Calu3 (cell line): ENCODE measurements at regions not wholly inside any gene's neighbourhood (a gene's known extent, or its start where the extent isn't known, plus 50 kb on each side); places are given as distances from the start of the nearest gene placed in this dataset.

Experiments
- BruUV-seq: library from RNA; stranded (reverse); fragments of 400-500 nt; replicated peaks from 2 replicates; lab custom pipeline; 2021; lab: Mats Ljungman, UMichigan
- CTCF ChIA-PET: fragments of 300-600 bp; sonication (Branson Sonifier 250); formaldehyde crosslinking; loops from one replicate; lab custom pipeline; 2022; ENCODE audit warnings: antibody characterized with exemption; lab: Charles Lee
- DNase-seq: peaks from one replicate; pipeline ENCODE4 v3.0.0; 2022
- H3K27ac Mint-ChIP-seq: one replicate; pipeline ENCODE4 v1.8.0; 2022; ENCODE audit warnings: mixed read lengths; ENCODE audit not compliant: unreplicated experiment
- H3K27me3 Mint-ChIP-seq: one replicate; pipeline ENCODE4 v1.8.0; 2022; ENCODE audit warnings: mixed read lengths; ENCODE audit not compliant: unreplicated experiment
- H3K36me3 Mint-ChIP-seq: one replicate; pipeline ENCODE4 v1.8.0; 2022; ENCODE audit warnings: mild to moderate bottlenecking, moderate library complexity, mixed read lengths; ENCODE audit not compliant: insufficient read depth, unreplicated experiment
- H3K4me1 Mint-ChIP-seq: one replicate; pipeline ENCODE4 v1.8.0; 2022; ENCODE audit warnings: mild to moderate bottlenecking, low read depth, mixed read lengths; ENCODE audit not compliant: unreplicated experiment
- H3K4me3 Mint-ChIP-seq: one replicate; pipeline ENCODE4 v1.8.0; 2022; ENCODE audit warnings: mild to moderate bottlenecking, low read depth, moderate library complexity, mixed read lengths; ENCODE audit not compliant: unreplicated experiment
- H3K9me3 Mint-ChIP-seq: one replicate; pipeline ENCODE4 v1.8.0; 2022; ENCODE audit warnings: low read depth, mixed read lengths; ENCODE audit not compliant: unreplicated experiment
- intact Hi-C: fragments of 100-400 bp; cut with micrococcal nuclease; formaldehyde crosslinking; loops from one replicate; pipeline ENCODE4 v1.10.0; 2022; ENCODE audit not compliant: unreplicated experiment
- TF ChIP-seq, protein P1 (sequence below): fragments of 200-600 bp; IDR thresholded peaks from one replicate; pipeline ENCODE4 v1.8.0; 2022; ENCODE audit warnings: antibody characterized with exemption; ENCODE audit not compliant: unreplicated experiment

GRCh38 chr13:105074755-105075154 is 1460.7 kb downstream of the EFNB2 start:
- no TSS peak for BruUV-seq
- Mint-ChIP-seq H3K36me3 (no peaks in the 10 kb centered on the region), H3K27ac (no peak overlapping the region), H3K4me1 (no peaks in the 10 kb centered on the region), H3K27me3 (no peaks in the 10 kb centered on the region), H3K4me3 (no peak overlapping the region), H3K9me3 (peaks cover 4% of the 10 kb centered on the region)
- CTCF ChIA-PET = no interaction called here
- intact Hi-C loops = no loop called here
- no peak for DNase-seq
- TF ChIP-seq, protein P1, sequence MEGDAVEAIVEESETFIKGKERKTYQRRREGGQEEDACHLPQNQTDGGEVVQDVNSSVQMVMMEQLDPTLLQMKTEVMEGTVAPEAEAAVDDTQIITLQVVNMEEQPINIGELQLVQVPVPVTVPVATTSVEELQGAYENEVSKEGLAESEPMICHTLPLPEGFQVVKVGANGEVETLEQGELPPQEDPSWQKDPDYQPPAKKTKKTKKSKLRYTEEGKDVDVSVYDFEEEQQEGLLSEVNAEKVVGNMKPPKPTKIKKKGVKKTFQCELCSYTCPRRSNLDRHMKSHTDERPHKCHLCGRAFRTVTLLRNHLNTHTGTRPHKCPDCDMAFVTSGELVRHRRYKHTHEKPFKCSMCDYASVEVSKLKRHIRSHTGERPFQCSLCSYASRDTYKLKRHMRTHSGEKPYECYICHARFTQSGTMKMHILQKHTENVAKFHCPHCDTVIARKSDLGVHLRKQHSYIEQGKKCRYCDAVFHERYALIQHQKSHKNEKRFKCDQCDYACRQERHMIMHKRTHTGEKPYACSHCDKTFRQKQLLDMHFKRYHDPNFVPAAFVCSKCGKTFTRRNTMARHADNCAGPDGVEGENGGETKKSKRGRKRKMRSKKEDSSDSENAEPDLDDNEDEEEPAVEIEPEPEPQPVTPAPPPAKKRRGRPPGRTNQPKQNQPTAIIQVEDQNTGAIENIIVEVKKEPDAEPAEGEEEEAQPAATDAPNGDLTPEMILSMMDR = no peak

GRCh38 chr13:105073041-105073440 is 1462.4 kb downstream of the EFNB2 start:
- H3K27ac Mint-ChIP-seq = no peak overlapping the region
- H3K4me1 Mint-ChIP-seq = no peaks in the 10 kb centered on the region
- no peak for DNase-seq
- H3K9me3 Mint-ChIP-seq = peaks cover 4% of the 10 kb centered on the region
- no TSS peak for BruUV-seq
- CTCF ChIA-PET = no interaction called here
- TF ChIP-seq, protein P1 = no peak
- H3K4me3 Mint-ChIP-seq = no peak overlapping the region
- no peaks in the 10 kb centered on the region for H3K36me3 Mint-ChIP-seq
- intact Hi-C loops = no loop called here
- H3K27me3 Mint-ChIP-seq = no peaks in the 10 kb centered on the region

DNA sequence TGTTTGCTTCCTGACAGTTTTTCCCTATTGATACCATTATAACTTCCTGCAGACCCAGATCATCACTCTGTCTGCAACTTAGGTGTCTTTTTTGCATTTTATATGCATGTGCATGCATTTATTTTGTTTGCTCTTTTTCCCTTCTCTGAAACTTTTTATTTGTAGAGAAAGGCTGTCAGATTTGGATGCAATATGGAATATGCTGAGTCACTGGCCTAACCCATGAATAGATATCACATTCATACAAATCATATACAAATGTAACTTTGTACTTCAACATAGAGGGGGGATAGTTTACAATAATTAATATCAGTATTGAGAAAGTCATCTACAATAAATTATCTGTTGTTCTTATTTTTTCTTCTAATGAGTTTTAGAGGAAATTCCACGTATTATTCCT is 1465.0 kb downstream of the EFNB2 start:
- Mint-ChIP-seq H3K27ac (no peak overlapping the region), H3K4me3 (no peak overlapping the region), H3K36me3 (no peaks in the 10 kb centered on the region), H3K9me3 (peaks cover under 1% of the 10 kb centered on the region), H3K4me1 (no peaks in the 10 kb centered on the region), H3K27me3 (no peaks in the 10 kb centered on the region)
- intact Hi-C loops = no loop called here
- DNase-seq = no peak
- CTCF ChIA-PET = no interaction called here
- BruUV-seq = no TSS peak
- TF ChIP-seq, protein P1 = no peak

DNA sequence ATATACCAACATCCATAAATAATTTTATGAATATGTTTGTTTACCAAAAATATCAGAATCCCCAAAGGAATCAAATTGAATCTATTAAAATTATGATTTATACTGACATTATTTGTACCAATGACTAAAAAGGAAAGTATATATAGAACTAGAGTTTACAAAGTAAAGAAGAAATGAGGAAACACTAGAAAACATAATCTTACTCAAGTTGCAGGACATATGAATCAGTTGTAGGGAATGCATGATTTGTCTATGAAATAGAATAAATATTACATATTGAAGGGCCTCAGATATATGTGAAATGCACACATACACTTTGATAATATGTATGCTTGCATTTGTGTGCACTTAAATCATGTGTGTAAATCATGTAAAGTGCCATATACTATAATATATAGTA is 1466.4 kb downstream of the EFNB2 start:
- H3K4me1 Mint-ChIP-seq = no peaks in the 10 kb centered on the region
- no TSS peak for BruUV-seq
- CTCF ChIA-PET = no interaction called here
- H3K9me3 Mint-ChIP-seq = no peaks in the 10 kb centered on the region
- H3K27me3 Mint-ChIP-seq = no peaks in the 10 kb centered on the region
- DNase-seq = no peak
- no peak overlapping the region for H3K4me3 Mint-ChIP-seq
- intact Hi-C loops = no loop called here
- TF ChIP-seq, protein P1 = no peak
- H3K27ac Mint-ChIP-seq = no peak overlapping the region
- no peaks in the 10 kb centered on the region for H3K36me3 Mint-ChIP-seq

DNA sequence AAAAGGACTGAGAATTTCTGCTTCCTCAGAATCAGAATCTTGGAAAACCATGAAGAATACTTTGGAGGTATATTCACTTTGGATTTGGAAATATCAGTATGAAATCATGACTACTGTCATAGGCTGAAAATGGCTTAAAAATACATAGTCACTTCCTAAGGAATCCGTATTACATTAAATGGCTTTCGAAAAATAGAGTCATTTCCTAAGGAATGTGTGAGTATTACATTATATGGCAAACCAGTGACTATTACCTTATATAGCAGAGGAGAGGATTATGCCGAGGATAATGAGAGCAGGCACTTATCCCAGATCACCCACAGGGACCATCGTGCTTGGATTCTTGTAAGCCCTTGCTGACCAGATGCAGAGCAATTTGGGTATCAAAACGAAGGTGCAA is 1471.8 kb downstream of the EFNB2 start:
- Mint-ChIP-seq H3K4me3 (no peak overlapping the region), H3K9me3 (no peaks in the 10 kb centered on the region), H3K27ac (no peak overlapping the region), H3K27me3 (no peaks in the 10 kb centered on the region), H3K36me3 (no peaks in the 10 kb centered on the region), H3K4me1 (no peaks in the 10 kb centered on the region)
- intact Hi-C loops = no loop called here
- no TSS peak for BruUV-seq
- CTCF ChIA-PET = no interaction called here
- DNase-seq = no peak
- TF ChIP-seq, protein P1 = no peak
